Activated CD4-positive, alpha-beta T cell treated with anti-CD3 and anti-CD28 coated beads, Interleukin-2, amount 50 U/mL, for 48 hours (primary cell): ENCODE measurements at regions not wholly inside any gene's neighbourhood (a gene's known extent, or its start where the extent isn't known, plus 50 kb on each side); places are given as distances from the start of the nearest gene placed in this dataset.

ENCODE experiments used
- DNase-seq, 2 experiments: peaks; one replicate each; pipeline ENCODE4 v3.0.0-alpha.2; 2020

- DNase-seq = no peak
Measured at GRCh38 chr11:29780756-29781155, 236.1 kb downstream of the KCNA4 start.

GRCh38 chr11:29773656-29774264, 243.1 kb downstream of the KCNA4 start:
- DNase-seq = no peak

GRCh38 chr11:29756871-29757270, 260.0 kb downstream of the KCNA4 start:
- no peak for DNase-seq

- no peak for DNase-seq
Measured at GRCh38 chr11:29755474-29755873, 261.4 kb downstream of the KCNA4 start.

- no peak for DNase-seq
Measured at GRCh38 chr11:29751618-29752017, 265.2 kb downstream of the KCNA4 start.

GRCh38 chr11:29750392-29750791, 266.4 kb downstream of the KCNA4 start:
- DNase-seq = no peak

- DNase-seq = no peak
Measured at GRCh38 chr11:29734287-29734686, 282.5 kb downstream of the KCNA4 start.

- DNase-seq = no peak
Measured at GRCh38 chr11:29713831-29714320, 303.0 kb downstream of the KCNA4 start.

- no peak for DNase-seq
Measured at GRCh38 chr11:29712616-29713015, 304.2 kb downstream of the KCNA4 start.

- DNase-seq = no peak
Measured at GRCh38 chr11:29707924-29708323, 308.9 kb downstream of the KCNA4 start.

- DNase-seq = no peak
Measured at GRCh38 chr11:29685361-29685760, 331.5 kb downstream of the KCNA4 start.

GRCh38 chr11:29682856-29683255, 334.0 kb downstream of the KCNA4 start:
- DNase-seq = no peak

GRCh38 chr11:29679996-29680395, 336.8 kb downstream of the KCNA4 start:
- no peak for DNase-seq

- no peak for DNase-seq
Measured at GRCh38 chr11:29676993-29677392, 339.8 kb downstream of the KCNA4 start.

GRCh38 chr11:29669310-29669709, 347.5 kb downstream of the KCNA4 start:
- no peak for DNase-seq

GRCh38 chr11:29657709-29658108, 359.1 kb downstream of the KCNA4 start:
- no peak for DNase-seq

GRCh38 chr11:29656597-29656996, 360.2 kb downstream of the KCNA4 start:
- DNase-seq = no peak

- DNase-seq = no peak
Measured at GRCh38 chr11:29645373-29645772, 371.5 kb downstream of the KCNA4 start.

- DNase-seq = no peak
Measured at GRCh38 chr11:29641201-29641600, 375.6 kb downstream of the KCNA4 start.

- DNase-seq = no peak
Measured at GRCh38 chr11:29634744-29635143, 382.1 kb downstream of the KCNA4 start.

GRCh38 chr11:29634244-29634643, 382.6 kb downstream of the KCNA4 start:
- no peak for DNase-seq

GRCh38 chr11:29629286-29629685, 387.5 kb downstream of the KCNA4 start:
- no peak for DNase-seq

- DNase-seq = no peak
Measured at GRCh38 chr11:29628609-29629008, 388.2 kb downstream of the KCNA4 start.

GRCh38 chr11:29627541-29627940, 389.3 kb downstream of the KCNA4 start:
- no peak for DNase-seq

- no peak for DNase-seq
Measured at GRCh38 chr11:29623144-29623722, 393.6 kb downstream of the KCNA4 start.
